GM21360 (cell line): ENCODE measurements at regions not wholly inside any gene's neighbourhood (a gene's known extent, or its start where the extent isn't known, plus 50 kb on each side); places are given as distances from the start of the nearest gene placed in this dataset.
"Not testable (repeated sequence)": the region's sequence is repeated elsewhere in the genome, so short reads cannot be mapped to it uniquely, and the experiment has no call there.

Experiments used
- ATAC-seq: cut with Tn5 transposase; IDR thresholded peaks from one replicate; pipeline ENCODE4 v1.9.1; 2021; ENCODE audit warnings: mild to moderate bottlenecking, moderate library complexity; ENCODE audit not compliant: unreplicated experiment

DNA sequence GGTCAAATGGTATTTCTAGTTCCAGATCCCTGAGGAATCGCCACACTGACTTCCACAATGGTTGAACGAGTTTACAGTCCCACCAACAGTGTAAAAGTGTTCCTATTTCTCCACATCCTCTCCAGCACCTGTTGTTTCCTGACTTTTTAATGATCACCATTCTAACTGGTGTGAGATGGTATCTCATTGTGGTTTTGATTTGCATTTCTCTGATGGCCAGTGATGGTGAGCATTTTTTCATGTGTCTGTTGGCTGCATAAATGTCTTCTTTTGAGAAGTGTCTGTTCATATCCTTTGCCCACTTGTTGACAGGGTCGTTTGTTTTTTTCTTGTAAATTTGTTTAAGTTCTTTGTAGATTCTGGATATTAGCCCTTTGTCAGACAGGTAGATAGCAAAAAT, 269.9 kb upstream of the NREP start:
- not testable (repeated sequence) for ATAC-seq

DNA sequence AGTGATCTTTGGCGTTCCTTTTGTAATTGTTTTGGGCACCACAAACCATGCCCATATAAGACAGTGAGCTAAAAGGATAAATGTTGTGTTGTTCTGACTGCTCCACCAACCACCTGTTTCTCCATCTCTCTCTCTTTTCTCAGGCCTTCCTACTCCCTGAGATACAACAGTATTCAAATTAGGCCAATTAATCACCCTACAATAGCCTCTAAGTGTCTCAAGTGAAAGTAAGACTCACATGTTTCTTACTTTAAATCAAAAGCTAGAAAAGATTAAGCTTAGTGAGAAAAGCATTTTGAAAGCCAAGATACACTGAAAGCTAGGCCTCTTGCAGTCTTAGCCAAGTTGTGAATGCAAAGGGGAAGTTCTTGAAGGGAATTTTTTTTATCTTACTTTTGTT, 268.8 kb upstream of the NREP start:
- no peak for ATAC-seq

DNA sequence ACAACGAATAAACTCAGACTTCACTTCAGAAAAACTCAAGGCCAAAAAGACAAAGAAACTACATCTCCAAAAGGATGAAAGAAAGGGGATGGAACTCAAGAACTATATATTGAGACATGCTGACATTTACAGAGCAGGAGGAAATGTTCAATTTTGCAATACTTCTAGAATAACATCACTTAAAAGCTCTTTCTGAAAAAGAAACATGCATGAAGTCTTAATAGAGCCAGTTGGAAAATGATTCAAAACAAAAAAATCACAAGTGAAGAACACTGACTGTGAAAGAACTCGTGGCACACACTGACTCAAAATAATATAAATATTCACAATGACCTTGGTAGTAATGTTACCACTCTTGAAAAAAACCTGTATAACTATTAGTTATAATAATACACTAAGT, 267.8 kb upstream of the NREP start:
- no peak for ATAC-seq

DNA sequence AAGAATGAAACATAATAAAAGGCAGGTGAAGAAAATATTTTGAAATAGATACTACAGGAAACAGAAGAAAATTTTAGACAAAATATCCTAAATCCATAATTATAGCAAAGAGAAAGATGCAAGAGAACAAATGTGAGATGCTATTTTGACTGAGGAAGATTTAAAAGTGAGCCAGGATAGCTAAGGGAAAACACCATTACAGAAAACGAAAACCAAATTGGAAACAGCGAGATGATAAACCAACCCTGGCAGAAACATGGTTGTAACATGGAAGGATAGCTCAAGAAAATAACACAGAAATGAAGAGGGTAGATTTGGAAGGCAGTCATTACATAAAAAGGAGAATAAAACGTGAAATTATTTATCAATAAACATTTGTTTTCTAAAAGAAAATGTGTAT, 267.2 kb upstream of the NREP start:
- no peak for ATAC-seq

DNA sequence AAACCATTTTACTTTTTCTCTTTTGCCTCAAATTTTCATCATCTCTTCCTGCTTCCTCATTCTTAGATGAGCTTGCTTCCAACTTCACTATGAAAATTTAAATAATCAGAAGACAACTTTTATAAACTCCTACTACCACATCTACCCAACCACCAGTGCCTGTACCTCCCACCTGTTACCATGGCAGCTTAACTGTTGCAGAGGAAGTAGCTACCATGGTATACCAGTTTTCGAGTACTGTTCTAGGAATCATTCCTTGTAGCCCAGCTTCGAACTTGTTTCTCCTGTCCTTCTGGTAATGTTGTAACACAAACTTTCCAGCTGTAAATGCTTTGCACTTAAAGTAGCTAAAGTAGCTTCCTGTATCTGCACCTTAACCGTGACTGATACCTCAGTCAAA, 266.8 kb upstream of the NREP start:
- no peak for ATAC-seq

DNA sequence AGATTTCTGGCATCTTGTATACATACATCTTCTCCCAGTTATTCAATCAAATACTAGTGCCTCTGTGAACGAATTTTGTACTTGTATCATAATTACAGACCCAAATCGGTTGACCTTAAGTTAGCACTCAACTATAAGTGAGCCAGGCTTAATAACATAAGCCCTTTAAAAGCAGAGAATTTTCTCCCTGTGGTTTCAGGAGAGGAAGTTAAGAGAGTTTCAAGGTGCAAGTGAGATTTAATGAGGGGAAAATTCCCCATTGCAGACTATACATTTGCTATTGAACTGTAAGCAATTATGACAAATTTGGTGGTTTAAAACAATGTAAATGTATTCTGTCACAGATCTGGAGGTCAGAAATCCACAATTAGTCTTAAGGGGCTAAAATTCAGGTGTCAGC, 261.9 kb upstream of the NREP start:
- ATAC-seq: no peak

DNA sequence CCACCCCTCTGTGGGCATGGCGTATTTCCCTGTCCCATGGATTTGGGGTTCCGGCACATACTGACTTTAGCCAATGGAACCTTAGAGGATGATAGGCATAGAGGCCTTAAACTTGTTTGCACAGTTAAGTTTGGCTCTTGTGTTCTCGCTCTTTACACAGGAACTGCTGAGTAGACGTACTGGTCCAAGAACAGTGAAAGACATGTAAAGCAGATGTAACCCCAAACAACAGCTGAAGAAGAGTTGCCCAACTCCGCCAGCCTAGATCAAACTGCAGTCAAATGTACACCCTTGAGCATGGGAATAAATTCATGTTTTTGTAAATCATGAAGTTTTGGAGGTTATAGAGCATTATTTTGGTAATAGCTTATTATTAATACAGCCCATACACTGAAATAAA, 260.0 kb upstream of the NREP start:
- no peak for ATAC-seq

DNA sequence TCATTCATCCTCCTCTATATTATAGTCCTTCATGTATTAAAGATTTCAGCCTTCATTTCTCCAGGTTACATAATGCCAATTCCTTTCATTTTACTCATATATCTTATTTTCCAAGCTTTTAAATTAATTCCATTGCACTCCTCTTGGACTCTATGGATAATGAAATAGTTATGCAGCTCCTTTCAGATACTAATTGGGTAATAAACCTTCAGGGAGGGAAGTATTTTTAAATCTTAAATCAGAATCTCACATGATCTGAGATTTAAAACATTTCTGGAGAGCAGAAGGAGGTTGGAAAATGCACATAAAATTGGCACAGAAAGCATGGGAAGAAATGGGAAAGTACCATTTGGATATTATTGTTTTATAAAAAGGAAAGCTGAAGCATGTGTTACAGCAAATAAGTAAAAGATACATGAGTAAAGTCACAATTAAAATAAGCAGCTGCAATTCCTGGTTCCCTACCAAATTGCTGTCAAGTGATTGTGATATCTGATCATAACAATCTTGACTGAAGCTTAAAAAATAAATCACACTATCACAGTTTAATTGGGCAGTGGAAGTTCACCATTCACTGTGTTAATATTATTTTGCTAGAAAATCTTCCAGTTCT, 257.9 kb upstream of the NREP start:
- ATAC-seq: no peak

DNA sequence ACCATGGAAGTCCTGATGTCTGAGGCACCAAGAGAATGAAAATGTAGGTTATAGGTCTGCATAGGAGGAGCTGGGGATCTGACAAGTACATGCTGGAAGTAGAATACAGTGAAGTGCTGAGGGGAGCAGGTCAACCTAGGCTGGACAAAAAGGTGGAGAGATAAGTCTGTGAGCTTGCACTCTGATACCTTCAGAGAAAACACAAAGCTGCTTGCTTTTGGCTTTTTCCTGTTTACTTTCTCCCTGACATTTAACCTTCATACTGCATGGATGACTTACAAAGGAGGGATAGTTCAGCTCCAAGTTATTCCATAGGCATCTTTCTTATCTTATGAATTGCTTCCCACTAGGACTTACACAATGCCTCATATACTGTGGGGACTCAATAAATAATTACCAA, 256.7 kb upstream of the NREP start:
- no peak for ATAC-seq

DNA sequence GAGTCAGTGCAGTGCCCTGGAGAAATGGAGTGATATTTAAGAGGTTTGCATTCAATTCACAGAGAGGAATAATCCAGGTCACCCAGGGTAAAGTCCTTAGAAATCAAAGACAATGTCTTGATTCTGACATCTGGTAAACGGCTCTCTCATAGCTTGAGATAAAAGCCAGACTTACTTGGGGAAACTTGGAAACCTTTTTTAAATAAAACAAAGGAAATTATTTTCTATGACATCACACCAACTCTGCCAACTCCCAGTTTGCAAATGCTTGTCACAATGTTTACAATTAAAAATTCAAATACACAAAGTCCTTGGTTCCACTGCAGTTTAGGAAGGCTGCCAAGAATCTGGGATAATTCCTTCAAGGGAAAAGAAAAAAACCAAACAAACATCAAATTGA, 255.1 kb upstream of the NREP start:
- no peak for ATAC-seq

DNA sequence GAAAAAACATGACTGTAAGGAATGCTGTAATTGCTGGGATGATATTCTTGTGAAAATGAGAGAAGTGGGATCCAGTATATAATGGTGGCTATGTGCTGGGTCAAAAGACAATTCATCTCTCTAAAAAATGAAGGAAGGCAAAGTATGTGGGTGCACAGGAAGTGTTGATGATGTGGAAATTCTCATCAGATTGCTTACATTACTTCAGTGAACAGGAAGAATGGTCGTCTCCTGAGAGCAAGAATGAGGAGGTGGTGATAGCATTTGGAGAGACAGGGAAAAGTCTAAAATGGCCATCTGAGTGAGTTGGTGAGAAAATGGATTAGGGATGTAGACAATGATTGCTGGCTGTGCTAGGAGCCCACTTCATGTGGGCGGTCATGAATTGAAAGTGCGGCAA, 253.5 kb upstream of the NREP start:
- no peak for ATAC-seq

DNA sequence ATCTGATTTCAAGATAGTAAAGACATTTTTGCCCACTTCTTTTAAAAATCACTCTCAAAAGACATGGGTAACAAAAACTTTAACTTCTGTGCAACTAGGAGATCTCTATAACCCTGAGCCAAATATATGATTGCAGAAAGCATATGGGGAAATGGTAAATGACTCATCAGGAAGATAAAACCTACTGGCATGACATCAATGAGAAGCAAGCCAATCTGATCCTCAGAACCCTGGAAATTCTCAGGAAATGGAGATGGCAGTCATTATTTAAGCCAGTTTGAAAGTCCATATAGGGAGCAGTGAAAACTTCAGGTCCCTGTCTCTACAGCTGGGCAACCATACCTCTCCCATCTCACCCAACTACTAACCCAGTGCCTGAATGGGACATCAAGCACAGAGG, 249.7 kb upstream of the NREP start:
- no peak for ATAC-seq

DNA sequence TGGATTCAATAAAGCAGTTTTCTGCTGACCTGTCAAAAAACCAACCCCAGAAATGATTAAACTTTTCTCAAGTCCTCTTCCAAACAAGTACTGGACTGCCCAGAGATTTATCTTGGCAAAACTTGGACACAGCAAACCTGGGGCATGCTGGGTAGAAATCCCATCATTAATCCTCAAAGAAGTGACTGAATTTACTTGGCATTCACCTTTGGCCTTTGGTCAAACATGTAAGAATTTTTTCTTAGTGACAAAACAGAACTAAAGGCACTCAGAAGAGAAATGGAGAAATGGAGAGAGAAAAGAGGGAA, 248.6 kb upstream of the NREP start:
- ATAC-seq: no peak

DNA sequence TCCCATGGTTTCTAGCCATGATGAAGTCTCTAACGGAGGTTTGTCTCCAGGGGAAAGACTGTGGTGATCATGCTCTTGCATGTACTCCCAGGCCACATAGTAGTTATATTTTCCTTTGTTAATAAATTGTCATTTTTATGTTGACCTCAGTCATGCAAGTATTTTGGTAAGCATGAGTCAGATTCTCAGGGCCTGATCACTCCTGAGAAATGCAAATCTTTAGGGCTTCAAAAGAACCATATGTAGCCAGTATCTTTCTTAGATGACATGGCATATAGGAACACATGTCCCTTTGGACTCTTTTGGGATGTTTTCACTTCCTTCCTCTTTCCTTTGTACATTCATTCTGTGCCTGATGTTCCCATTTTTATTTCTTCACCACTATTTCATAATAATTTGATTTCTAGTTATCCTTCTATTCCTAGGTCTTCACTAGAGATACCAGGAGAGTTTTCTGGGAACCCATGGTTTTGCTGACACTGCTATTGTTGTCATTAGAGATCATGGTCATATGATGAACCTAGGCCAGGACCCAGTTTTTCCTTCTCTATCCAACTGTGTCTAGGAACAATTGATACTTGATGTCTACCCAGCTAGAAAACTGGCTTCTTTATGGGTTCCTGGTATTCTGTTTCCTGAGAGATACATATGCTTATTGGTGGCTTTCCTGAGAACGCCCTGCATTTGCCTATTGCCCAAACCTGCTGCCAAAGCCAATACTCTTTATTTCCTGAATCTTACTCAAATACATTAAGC, 248.1 kb upstream of the NREP start:
- ATAC-seq: peak; percentile 88

DNA sequence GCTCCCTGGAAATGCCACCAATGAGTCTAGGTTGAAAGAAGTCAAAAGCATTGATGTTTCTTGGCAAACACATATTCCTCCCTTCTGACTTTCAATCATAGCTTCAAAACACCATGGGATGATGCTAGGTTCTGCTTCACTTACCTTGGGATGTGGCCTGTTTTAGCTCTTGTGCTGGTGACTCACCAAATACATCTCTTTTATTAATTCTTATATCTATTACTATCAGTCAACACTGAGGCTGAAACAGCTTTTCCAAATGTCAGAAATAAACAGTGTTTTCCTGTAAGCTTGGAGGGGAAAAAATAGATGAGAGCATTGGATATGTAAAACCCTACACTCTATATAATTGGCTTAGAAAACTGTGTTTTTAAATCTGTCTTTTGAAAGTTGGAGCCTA, 245.4 kb upstream of the NREP start:
- no peak for ATAC-seq

DNA sequence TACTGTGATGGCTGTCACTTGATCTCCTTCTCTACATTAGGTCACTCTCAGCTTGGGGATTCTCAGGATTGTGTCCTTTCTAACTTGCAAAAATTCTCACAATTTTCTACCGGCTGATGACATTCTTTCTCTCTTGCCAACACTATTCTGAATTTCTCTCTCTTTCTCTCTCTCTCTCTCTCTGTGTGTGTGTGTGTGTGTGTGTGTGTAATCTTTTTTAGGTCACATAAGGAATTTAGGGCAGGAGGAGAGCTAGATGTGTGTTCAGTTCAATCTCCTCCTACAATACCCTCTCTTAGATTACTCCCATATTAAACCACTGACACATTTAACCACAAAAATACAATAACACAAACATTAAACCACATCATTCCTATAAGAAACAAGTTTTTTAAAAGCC, 242.3 kb upstream of the NREP start:
- ATAC-seq: no peak

DNA sequence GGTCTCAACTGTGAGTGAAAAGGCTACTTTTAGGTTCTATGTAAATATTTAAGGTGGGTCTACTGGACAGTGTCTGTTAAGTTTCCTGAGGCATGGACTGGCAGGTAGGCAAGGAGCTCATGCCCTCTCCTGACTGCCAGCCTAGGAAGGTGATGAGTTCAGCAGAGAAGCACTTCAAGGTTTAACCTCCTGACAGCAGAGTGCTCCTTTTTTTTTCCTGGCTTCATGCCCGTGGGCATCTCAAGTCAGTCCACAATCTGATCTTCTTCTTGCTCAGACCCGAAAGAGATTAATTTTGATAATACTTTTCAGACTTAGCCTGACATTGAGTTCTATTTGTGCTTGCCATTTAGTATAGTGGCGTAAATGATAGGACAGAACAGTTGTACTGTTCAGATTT, 241.9 kb upstream of the NREP start:
- ATAC-seq: no peak

DNA sequence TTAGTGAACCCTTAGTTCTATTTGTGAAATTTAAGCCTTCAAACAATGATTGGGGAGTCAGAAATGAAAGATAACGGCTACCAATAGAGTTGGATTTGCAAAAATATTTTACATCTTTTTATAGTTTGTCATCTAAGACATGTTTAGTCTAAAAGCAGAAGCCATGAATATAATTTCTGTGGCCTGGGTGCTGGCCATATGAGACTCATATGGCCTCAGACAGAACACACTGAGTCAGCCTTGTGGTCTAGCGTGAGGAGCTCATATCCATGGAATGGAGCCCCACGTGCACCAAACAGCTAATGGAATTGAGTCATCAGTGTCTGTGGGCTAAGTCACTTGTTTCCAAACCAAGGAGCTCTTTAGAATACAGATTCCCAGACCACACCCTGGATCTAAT, 240.7 kb upstream of the NREP start:
- no peak for ATAC-seq

DNA sequence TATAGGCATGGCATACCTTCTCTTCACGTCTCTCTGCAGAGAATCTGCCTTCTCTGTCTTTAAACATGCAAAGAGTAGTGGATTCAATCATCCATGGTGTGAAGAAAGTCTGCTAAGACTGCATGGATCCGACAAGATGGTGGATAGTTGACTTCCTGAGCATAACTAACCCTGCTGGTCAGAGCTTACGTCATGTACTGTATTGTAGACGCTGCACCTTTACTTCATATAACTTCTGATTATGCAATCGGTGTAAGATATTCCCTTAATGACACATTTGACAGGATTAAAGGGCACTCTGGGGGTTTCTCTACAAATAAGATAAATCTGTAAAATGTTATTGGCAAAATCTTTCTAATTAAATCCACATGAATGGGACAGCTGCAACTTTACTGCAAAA, 240.3 kb upstream of the NREP start:
- no peak for ATAC-seq

DNA sequence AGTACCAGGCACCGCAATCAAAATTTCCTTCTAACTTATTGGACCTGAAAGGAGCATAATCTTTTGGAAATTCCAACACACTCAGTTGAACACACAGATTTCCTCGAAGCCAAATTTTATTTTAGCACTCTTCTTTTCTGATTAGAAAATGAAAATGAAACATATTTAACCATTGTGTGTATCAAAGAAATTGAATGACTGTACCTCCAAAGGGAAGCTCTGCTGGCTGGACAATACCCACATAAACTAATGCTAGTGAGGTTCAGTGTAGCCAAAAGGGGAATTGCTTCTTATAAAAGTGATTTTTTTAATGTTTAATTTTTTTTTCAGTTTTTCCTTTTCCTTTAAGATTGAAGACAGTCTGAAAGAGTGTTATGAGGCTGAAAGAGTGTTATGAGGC, 239.6 kb upstream of the NREP start:
- no peak for ATAC-seq

DNA sequence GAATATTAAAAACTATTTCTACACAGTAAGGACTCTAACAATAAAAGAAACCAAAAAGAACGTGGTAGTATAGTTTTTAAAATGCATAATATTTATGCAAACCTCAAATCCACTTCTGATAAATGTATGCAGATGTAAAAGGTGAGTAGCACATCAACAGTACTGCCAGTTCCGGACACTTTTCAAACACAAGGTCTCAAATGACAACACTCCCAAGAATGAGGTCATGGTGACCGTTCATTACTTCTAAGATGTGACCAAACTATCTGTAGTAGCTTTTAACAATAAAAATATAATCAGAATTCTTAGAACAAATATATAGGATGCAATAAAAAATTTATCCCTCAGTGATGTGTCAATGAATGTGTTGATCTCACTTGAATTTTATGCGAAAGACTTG, 238.7 kb upstream of the NREP start:
- ATAC-seq: no peak

DNA sequence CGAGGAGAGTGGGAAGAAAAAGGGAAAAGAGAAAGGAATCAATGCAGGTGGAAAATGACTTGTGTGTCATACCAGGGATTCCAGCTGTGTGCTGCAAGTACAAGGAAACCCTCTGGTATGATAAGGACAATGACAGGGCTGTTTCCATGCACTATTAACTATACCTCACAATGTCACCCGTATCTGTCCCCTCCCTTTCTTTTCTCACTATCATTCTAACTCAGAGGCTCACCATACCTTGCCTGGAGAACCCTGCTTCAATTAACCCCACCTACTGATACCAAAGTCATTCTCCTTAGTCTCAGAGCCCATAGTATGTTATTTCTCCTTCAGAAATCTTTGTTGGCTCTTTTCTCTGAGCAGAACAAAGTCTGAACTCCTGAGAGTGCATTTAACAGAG, 236.2 kb upstream of the NREP start:
- no peak for ATAC-seq

DNA sequence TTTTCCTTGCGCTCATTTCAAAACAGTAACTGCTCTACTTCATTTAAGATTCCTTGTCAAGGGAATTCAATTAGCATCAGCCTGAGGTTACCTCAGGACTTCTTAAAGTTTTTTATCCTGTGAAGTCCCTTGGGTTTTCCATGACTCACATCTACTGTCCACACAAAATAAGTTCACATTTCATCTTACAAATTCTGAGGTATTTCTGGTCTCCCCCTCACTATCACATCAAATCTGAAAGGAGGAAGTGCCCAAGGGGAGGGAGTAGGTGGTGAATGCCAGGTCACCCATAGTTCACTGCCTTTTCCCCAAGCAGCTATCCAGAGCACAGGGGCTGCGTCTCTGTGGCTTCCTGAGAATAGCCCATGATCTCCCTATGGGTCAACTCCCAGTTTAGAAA, 227.1 kb upstream of the NREP start:
- ATAC-seq: peak; percentile 63
